ENCODE measurements at regions not wholly inside any gene's neighbourhood (a gene's known extent, or its start where the extent isn't known, plus 50 kb on each side); places are given as distances from the start of the nearest gene placed in this dataset.

GRCh38 chr7:83290211-83290610 is 127.5 kb upstream of the PCLO start:
- no peak overlapping the region for H2BK12ac ChIP-seq (ENCODE audit: insufficient read length, low read depth, low read length)
- H3K27me3 Mint-ChIP-seq (ENCODE audit: low read depth) = no peaks in the 10 kb centered on the region
- WGBS (ENCODE audit: extremely low coverage, insufficient read length, low lambda C conversion rate) = no CpG with 5 or more reads among the region's 4 CpGs

More at GRCh38 chr7:83290211-83290610, 127.5 kb upstream of the PCLO start:
- no peak overlapping the region for H3K27ac Mint-ChIP-seq
- TF ChIP-seq CTCF (conservative IDR thresholded peaks at IDR 0.05) = no peak
- Histone ChIP-seq H3K9me3 (ENCODE audit: control insufficient read depth, low read depth, low read length) (no peaks in the 10 kb centered on the region), H2BK20ac (ENCODE audit: low read depth, low read length, poor library complexity, severe bottlenecking) (no peak overlapping the region), H2AFZ (ENCODE audit: low read length) (no peak overlapping the region), H3K4me1 (ENCODE audit: insufficient read depth, low read length) (no peaks in the 10 kb centered on the region), H2BK5ac (ENCODE audit: insufficient read length, low read length) (no peak overlapping the region), H4K20me1 (ENCODE audit: control insufficient read depth, insufficient read depth, insufficient read length) (no peaks in the 10 kb centered on the region), H2AK5ac (ENCODE audit: insufficient read length, low read length) (no peak overlapping the region), H3K23ac (ENCODE audit: insufficient read length, low read depth, low read length) (no peak overlapping the region), H3K9ac (ENCODE audit: extremely low read depth, insufficient read length, low read length) (no peak overlapping the region), H4K8ac (replicated peaks; ENCODE audit: insufficient read length, low read depth, low read length) (no peak overlapping the region), H3K79me1 (ENCODE audit: insufficient read depth, low read depth, low read length, poor library complexity, severe bottlenecking) (no peaks in the 10 kb centered on the region), H4K91ac (ENCODE audit: insufficient read length, low read depth, low read length) (no peak overlapping the region), H3K79me2 (ENCODE audit: insufficient read depth, low read length) (no peaks in the 10 kb centered on the region), H3K23me2 (ENCODE audit: insufficient read length, low read depth, low read length, poor library complexity, severe bottlenecking) (no peaks in the 10 kb centered on the region), H4K5ac (ENCODE audit: insufficient read length, low read depth, low read length) (no peak overlapping the region), H3K27ac (ENCODE audit: insufficient read length, low read depth, low read length) (no peak overlapping the region), H3K14ac (ENCODE audit: insufficient read depth, low read length) (no peak overlapping the region), H3K56ac (ENCODE audit: insufficient read length, low read depth, low read length) (no peak overlapping the region), H2BK15ac (ENCODE audit: low read depth, low read length) (no peak overlapping the region), H3K18ac (ENCODE audit: insufficient read length, low read depth, low read length) (no peak overlapping the region), H3K27me3 (ENCODE audit: insufficient read depth, low read length) (no peaks in the 10 kb centered on the region), H2BK120ac (ENCODE audit: low read depth, low read length, poor library complexity, severe bottlenecking) (no peak overlapping the region), H3T11ph (ENCODE audit: low read length) (no peak overlapping the region), H3K4me2 (ENCODE audit: insufficient read depth, insufficient read length, low read length) (no peak overlapping the region), H3K4ac (ENCODE audit: low read depth, low read length) (no peak overlapping the region)
- H3K9me3 Mint-ChIP-seq = no peaks in the 10 kb centered on the region
- no peak overlapping the region for H3K4me3 Mint-ChIP-seq
- DNase-seq = no peak
- no peaks in the 10 kb centered on the region for H3K36me3 Mint-ChIP-seq (ENCODE audit: insufficient read depth in 1 of 3, low read depth in 3 of 3)
- no peaks in the 10 kb centered on the region for H3K4me1 Mint-ChIP-seq

Measured in H9 (cell line).